Esophagus muscularis mucosa (tissue), 4 donors: ENCODE measurements at regions not wholly inside any gene's neighbourhood (a gene's known extent, or its start where the extent isn't known, plus 50 kb on each side); places are given as distances from the start of the nearest gene placed in this dataset.

Source experiments
- DNase-seq: peaks from one replicate; pipeline ENCODE4 v3.0.0-alpha.2; 2017; ENCODE audit errors: extremely low spot score
- H3K27ac ChIP-seq, 4 donors: fragments of 200-600 bp; sonication (generic); replicated peaks in 1 of 4; 1 replicate in 3 of 4; 2 replicates in 1 of 4; pipeline ENCODE4 v1.5.1; 2016 to 2019; ENCODE audit warnings: mild to moderate bottlenecking in 1 of 4
- H3K27me3 ChIP-seq, 4 donors: fragments of 200-600 bp; sonication (generic); one replicate each; pipeline versions ENCODE4 v1.5.1 to v1.6.0; 2016 to 2019
- H3K36me3 ChIP-seq, 4 donors: fragments of 200-600 bp; sonication (generic); one replicate each; pipeline ENCODE4 v1.5.1; 2016 to 2019
- H3K4me1 ChIP-seq, 4 donors: fragments of 200-600 bp; sonication (generic); one replicate each; pipeline ENCODE4 v1.5.1; 2016 to 2019
- H3K4me3 ChIP-seq, 4 donors: fragments of 200-600 bp; sonication (generic); 1 replicate in 2 of 4; 2 replicates in 2 of 4; pipeline ENCODE4 v1.5.1; 2016 to 2019; ENCODE audit warnings: mild to moderate bottlenecking in 4 of 4, moderate library complexity in 1 of 4
- H3K9me3 ChIP-seq, 4 donors: fragments of 200-600 bp; sonication (generic); 1 replicate in 3 of 4; 2 replicates in 1 of 4; pipeline ENCODE4 v1.5.1; 2016 to 2019
- EP300 ChIP-seq: sonication (generic); formaldehyde crosslinking; IDR thresholded peaks from one replicate; pipeline ENCODE4 v1.6.1; 2017; ENCODE audit warnings: antibody characterized with exemption
- POLR2A ChIP-seq: fragments of 450-650 bp; IDR thresholded peaks from one replicate; pipeline ENCODE4 v1.6.1; 2017; ENCODE audit warnings: antibody characterized with exemption, moderate library complexity, mild to moderate bottlenecking, low read depth
- POLR2AphosphoS5 ChIP-seq, 2 donors: sonication (generic); formaldehyde crosslinking; IDR thresholded peaks; one replicate each; pipeline ENCODE4 v1.6.1; 2017; ENCODE audit warnings: antibody characterized with exemption in 2 of 2
- WGBS: methylation state at CpG from one replicate; pipeline ENCODE4 v1.1.5; 2018; 5-methylcytosine and 5-hydroxymethylcytosine counted together
- intact Hi-C: fragments of 100-400 bp; cut with DNase I; formaldehyde crosslinking; loops from one replicate; pipeline ENCODE4 v1.15.1; 2023
- TF ChIP-seq, protein P1 (sequence below), 3 experiments: fragments of 200-600 bp in 2 of 3; fragments of 450-650 bp in 1 of 3; sonication (generic) in 2 of 3; IDR thresholded peaks; one replicate each; pipeline ENCODE4 v1.5.1; 2017 to 2019; ENCODE audit warnings: antibody characterized with exemption in 3 of 3, mild to moderate bottlenecking in 2 of 3, moderate library complexity in 1 of 3

GRCh38 chr11:19519912-19520641, 192.6 kb upstream of the NAV2 start:
- TF ChIP-seq POLR2AphosphoS5 (IDR thresholded peaks at IDR 0.05) = no peak
- no peak for TF ChIP-seq EP300
- TF ChIP-seq, protein P1, sequence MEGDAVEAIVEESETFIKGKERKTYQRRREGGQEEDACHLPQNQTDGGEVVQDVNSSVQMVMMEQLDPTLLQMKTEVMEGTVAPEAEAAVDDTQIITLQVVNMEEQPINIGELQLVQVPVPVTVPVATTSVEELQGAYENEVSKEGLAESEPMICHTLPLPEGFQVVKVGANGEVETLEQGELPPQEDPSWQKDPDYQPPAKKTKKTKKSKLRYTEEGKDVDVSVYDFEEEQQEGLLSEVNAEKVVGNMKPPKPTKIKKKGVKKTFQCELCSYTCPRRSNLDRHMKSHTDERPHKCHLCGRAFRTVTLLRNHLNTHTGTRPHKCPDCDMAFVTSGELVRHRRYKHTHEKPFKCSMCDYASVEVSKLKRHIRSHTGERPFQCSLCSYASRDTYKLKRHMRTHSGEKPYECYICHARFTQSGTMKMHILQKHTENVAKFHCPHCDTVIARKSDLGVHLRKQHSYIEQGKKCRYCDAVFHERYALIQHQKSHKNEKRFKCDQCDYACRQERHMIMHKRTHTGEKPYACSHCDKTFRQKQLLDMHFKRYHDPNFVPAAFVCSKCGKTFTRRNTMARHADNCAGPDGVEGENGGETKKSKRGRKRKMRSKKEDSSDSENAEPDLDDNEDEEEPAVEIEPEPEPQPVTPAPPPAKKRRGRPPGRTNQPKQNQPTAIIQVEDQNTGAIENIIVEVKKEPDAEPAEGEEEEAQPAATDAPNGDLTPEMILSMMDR (IDR thresholded peaks at IDR 0.05) = no peak
- no peak for TF ChIP-seq POLR2A

DNA sequence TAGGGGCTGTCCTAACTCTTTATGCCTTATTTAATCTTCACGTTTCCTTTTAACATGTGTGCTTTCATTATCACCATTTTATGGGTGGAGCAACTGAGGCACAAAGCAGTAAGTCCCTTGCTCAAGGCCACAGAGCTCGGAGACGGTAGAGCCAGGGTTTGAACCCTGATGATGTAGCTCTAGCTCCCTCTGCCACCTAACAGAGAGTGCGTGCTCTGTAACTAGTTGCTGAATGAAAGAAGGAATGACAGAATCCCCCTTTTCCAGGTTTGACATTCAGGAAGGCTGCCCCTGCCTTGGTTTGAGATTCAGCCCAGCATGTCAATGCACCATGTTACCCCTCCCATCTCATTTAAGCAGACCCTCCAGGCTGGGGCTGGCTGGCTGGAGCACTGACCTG, 193.3 kb upstream of the NAV2 start:
- no peak overlapping the region for H3K27ac ChIP-seq
- H3K9me3 ChIP-seq = no peaks in the 10 kb centered on the region
- no peak overlapping the region for H3K4me3 ChIP-seq
- DNase-seq = no peak
- no peaks in the 10 kb centered on the region for H3K4me1 ChIP-seq
- TF ChIP-seq, protein P1 (IDR thresholded peaks at IDR 0.05) = no peak
- TF ChIP-seq POLR2AphosphoS5 (IDR thresholded peaks at IDR 0.05) = no peak
- TF ChIP-seq POLR2A = no peak
- no peak for TF ChIP-seq EP300
- intact Hi-C loops = no loop called here
- no peaks in the 10 kb centered on the region for H3K36me3 ChIP-seq
- H3K27me3 ChIP-seq = no peaks in the 10 kb centered on the region
- WGBS = 84% methylated on average over 4 of the region's 4 CpGs

More at GRCh38 chr11:19519912-19520641, 192.6 kb upstream of the NAV2 start:
- H3K4me3 ChIP-seq = no peak overlapping the region
- no peaks in the 10 kb centered on the region for H3K9me3 ChIP-seq
- no peaks in the 10 kb centered on the region for H3K36me3 ChIP-seq
- no peaks in the 10 kb centered on the region for H3K27me3 ChIP-seq
- H3K4me1 ChIP-seq = no peaks in the 10 kb centered on the region
- H3K27ac ChIP-seq = no peak overlapping the region
- WGBS = 83% methylated on average over 8 of the region's 8 CpGs
- intact Hi-C loops = no loop called here
- no peak for DNase-seq

DNA sequence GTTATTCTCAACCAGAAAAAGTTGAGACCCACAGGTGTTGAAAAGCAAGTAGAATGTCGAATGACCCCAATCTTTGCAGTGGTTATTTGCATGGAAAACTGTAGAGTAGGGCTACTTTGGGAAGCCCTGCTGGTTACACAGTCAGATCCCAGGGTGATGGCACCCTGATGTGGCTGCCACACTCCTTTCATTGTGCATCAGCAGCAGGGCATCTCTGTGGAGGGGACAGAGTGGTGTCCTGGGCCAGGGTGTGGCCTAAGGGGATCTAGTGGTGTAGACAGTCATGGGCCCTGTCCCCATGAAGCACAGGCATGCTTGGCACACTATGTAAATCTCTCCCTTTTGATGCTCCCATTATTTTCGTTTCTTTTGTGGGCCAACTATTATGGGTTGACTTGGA, 199.4 kb upstream of the NAV2 start:
- no peaks in the 10 kb centered on the region for H3K36me3 ChIP-seq
- no peak overlapping the region for H3K27ac ChIP-seq
- H3K4me3 ChIP-seq = no peak overlapping the region
- H3K4me1 ChIP-seq = peaks cover 8 to 18% (median 13%) of the 10 kb centered on the region in 4 donors
- no peaks in the 10 kb centered on the region for H3K9me3 ChIP-seq
- no peak for DNase-seq
- 80% methylated on average over 2 of the region's 2 CpGs for WGBS
- TF ChIP-seq, protein P1 (IDR thresholded peaks at IDR 0.05) = no peak
- no peak for TF ChIP-seq POLR2A
- no peak for TF ChIP-seq EP300
- no peak for TF ChIP-seq POLR2AphosphoS5 (IDR thresholded peaks at IDR 0.05)
- intact Hi-C loops = no loop called here
- peaks cover 0 to 19% (median 0%) of the 10 kb centered on the region in 4 donors for H3K27me3 ChIP-seq

DNA sequence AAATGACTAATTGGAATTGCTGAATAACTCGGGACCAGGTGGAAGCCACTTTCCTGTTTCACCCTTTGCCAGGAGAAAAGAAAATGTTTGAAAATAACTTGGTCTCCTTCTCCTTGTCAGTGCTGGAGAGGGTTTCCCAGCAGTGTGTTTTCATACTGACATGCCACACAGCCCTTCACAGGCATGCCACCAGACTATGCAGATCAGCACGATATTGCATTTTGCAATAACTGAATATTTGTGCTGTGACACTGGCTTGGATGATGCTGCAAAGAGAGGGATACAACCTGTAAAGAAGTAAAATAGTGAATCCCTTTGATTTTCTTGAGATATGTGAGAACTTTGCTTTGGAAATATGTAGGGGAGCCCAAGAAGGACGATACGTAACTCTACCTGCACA, 200.0 kb upstream of the NAV2 start:
- TF ChIP-seq, protein P1 (IDR thresholded peaks at IDR 0.05) = no peak
- no peak for TF ChIP-seq POLR2A
- TF ChIP-seq POLR2AphosphoS5 (IDR thresholded peaks at IDR 0.05) = no peak
- TF ChIP-seq EP300 = no peak
- Histone ChIP-seq H3K4me3 (no peak overlapping the region), H3K9me3 (no peaks in the 10 kb centered on the region), H3K4me1 (peaks cover 8 to 18% (median 13%) of the 10 kb centered on the region in 4 donors), H3K27me3 (peaks cover 0 to 19% (median 0%) of the 10 kb centered on the region in 4 donors), H3K36me3 (no peaks in the 10 kb centered on the region), H3K27ac (no peak overlapping the region)
- intact Hi-C loops = no loop called here
- 72% methylated on average over 4 of the region's 4 CpGs for WGBS
- DNase-seq = no peak
